GM12878 (cell line): ENCODE measurements at regions not wholly inside any gene's neighbourhood (a gene's known extent, or its start where the extent isn't known, plus 50 kb on each side); places are given as distances from the start of the nearest gene placed in this dataset.

Experiments
- ATAC-seq: fragments of 200-7000 bp; cut with Tn5 transposase; 3 replicates; pipeline ENCODE4 v1.9.1; 2020; ENCODE audit warnings: mild to moderate bottlenecking, moderate library complexity
- BruUV-seq: library from RNA; stranded (reverse); fragments of 400-500 nt; replicated peaks from 2 replicates; lab custom pipeline; 2021; lab: Mats Ljungman, UMichigan
- CTCF ChIA-PET: fragments of 300-600 bp; sonication (Branson Sonifier 250); formaldehyde crosslinking; extraction: SDS; loops from one replicate; lab custom pipeline; 2021; ENCODE audit warnings: inconsistent platforms; lab: Yijun Ruan, JAX
- POLR2A ChIA-PET: fragments of 350-600 bp; formaldehyde crosslinking; extraction: SDS; loops from one replicate; lab custom pipeline; 2021; ENCODE audit warnings: inconsistent platforms; lab: Charles Lee
- RAD21 ChIA-PET: fragments of 300-600 bp; sonication (Branson Sonifier 250); formaldehyde crosslinking; loops from one replicate; lab custom pipeline; 2023; ENCODE audit warnings: antibody characterized with exemption; ENCODE audit not compliant: unreplicated experiment; lab: Charles Lee
- SMC1A ChIA-PET: fragments of 300-600 bp; sonication (Branson Sonifier 250); formaldehyde crosslinking; loops from one replicate; lab custom pipeline; 2023; ENCODE audit not compliant: unreplicated experiment, uncharacterized antibody; lab: Charles Lee
- DNase-seq: peaks from one replicate; pipeline ENCODE4 v3.0.0-alpha.2; 2011; ENCODE audit warnings: low read depth, low spot score
- FAIRE-seq: peaks from 3 replicates; lab custom pipeline; 2011; peaks lifted over from hg19 to GRCh38; lab: Jason Lieb, UNC
- H2AFZ ChIP-seq: 2 replicates; pipeline ENCODE4 v1.6.0; 2011; ENCODE audit warnings: low read depth, low read length, control low read depth; ENCODE audit not compliant: control insufficient read depth
- H3K27ac ChIP-seq: 2 replicates; pipeline ENCODE4 v1.5.1; 2011; ENCODE audit warnings: control low read depth; ENCODE audit not compliant: control insufficient read depth, insufficient read depth
- H3K27me3 ChIP-seq, 2 experiments: replicated peaks in 1 of 2; 2 replicates each; pipeline versions ENCODE4 v1.6.0 to v1.6.1; 2011; ENCODE audit warnings: low read length in 1 of 2; ENCODE audit not compliant: control insufficient read depth in 2 of 2, insufficient read depth in 2 of 2
- H3K36me3 ChIP-seq, 2 experiments: 2 replicates each; pipeline ENCODE4 v1.5.1; 2011; ENCODE audit warnings: low read length in 1 of 2; ENCODE audit not compliant: control insufficient read depth in 2 of 2, insufficient read depth in 2 of 2
- H3K4me1 ChIP-seq: 2 replicates; pipeline ENCODE4 v1.6.1; 2011; ENCODE audit warnings: mild to moderate bottlenecking, low read length, moderate library complexity, mixed read lengths; ENCODE audit not compliant: control insufficient read depth, insufficient read depth
- H3K4me2 ChIP-seq: 2 replicates; pipeline ENCODE4 v1.6.0; 2011; ENCODE audit warnings: control low read depth; ENCODE audit not compliant: control insufficient read depth, insufficient read depth
- H3K4me3 ChIP-seq: fragments of 200-600 bp; sonication (generic); 2 replicates; pipeline ENCODE4 v1.5.1; 2016
- H3K79me2 ChIP-seq: 2 replicates; pipeline ENCODE4 v1.6.0; 2011; ENCODE audit warnings: low read length; ENCODE audit not compliant: control insufficient read depth, insufficient read depth
- H3K9ac ChIP-seq: 2 replicates; pipeline ENCODE4 v1.8.0; 2011; ENCODE audit warnings: low read length, control low read depth, mixed read lengths; ENCODE audit not compliant: control insufficient read depth, insufficient read depth
- H3K9me3 ChIP-seq: replicated peaks from 3 replicates; pipeline ENCODE4 v1.5.1; 2011; ENCODE audit warnings: mild to moderate bottlenecking, low read length; ENCODE audit not compliant: control insufficient read depth, insufficient read depth
- H4K20me1 ChIP-seq: 2 replicates; pipeline ENCODE4 v1.6.0; 2011; ENCODE audit not compliant: control insufficient read depth, insufficient read depth
- ATF3 ChIP-seq: IDR thresholded peaks from 2 replicates; pipeline ENCODE4 v1.6.1; 2011; ENCODE audit warnings: low read depth, mild to moderate bottlenecking, low read length, moderate library complexity, borderline replicate concordance; ENCODE audit errors: extremely low read depth
- ELK1 ChIP-seq: IDR thresholded peaks from 2 replicates; pipeline ENCODE4 v1.6.1; 2012; ENCODE audit warnings: low read depth, low read length, improper control_type of control experiment
- NR2C2 ChIP-seq: IDR thresholded peaks from 2 replicates; pipeline ENCODE4 v1.6.1; 2011; ENCODE audit warnings: borderline replicate concordance, low read depth; ENCODE audit not compliant: control insufficient read depth, insufficient read length
- SUZ12 ChIP-seq: fragments of 200-600 bp; sonication (generic); IDR thresholded peaks from one replicate; pipeline ENCODE4 v1.6.1; 2018; ENCODE audit warnings: antibody characterized with exemption, mild to moderate bottlenecking; ENCODE audit not compliant: unreplicated experiment
- ZBTB11 ChIP-seq: fragments of 450-650 bp; formaldehyde crosslinking; IDR thresholded peaks from 2 replicates; pipeline ENCODE4 v1.5.0; 2022; ENCODE audit warnings: mild to moderate bottlenecking, missing genetic modification characterization
- ZNF217 ChIP-seq: fragments of 450-650 bp; IDR thresholded peaks from 2 replicates; pipeline ENCODE4 v1.6.1; 2017; ENCODE audit warnings: antibody characterized with exemption, mild to moderate bottlenecking
- WGBS: methylation state at CpG from one replicate; pipeline ENCODE4 v1.1.6; 2016; ENCODE audit warnings: low lambda C conversion rate; ENCODE audit not compliant: insufficient replicate concordance, insufficient coverage; ENCODE audit errors: missing lambda C conversion rate; 5-methylcytosine and 5-hydroxymethylcytosine counted together
- in situ Hi-C: fragments of 300-500 bp; cut with MboI; formaldehyde crosslinking; loops from 9 replicates; pipeline ENCODE4 v1.14.3; 2018; ENCODE audit warnings: mixed read lengths
- intact Hi-C: fragments of 100-400 bp; cut with micrococcal nuclease; formaldehyde crosslinking; loops from one replicate; pipeline ENCODE4 v1.14.2; 2022; ENCODE audit not compliant: unreplicated experiment

GRCh38 chr4:3689576-3690550, 76.3 kb upstream of the ADRA2C start:
- DNase-seq (no peak), ATAC-seq (no peak), FAIRE-seq (no peak)
- H2AFZ ChIP-seq: no peak overlapping the region
- no peaks in the 10 kb centered on the region for H3K4me1 ChIP-seq
- BruUV-seq: no TSS peak
- H3K4me2 ChIP-seq: no peak overlapping the region
- SMC1A ChIA-PET: no interaction called here
- WGBS: 38% methylated on average over 40 of the region's 41 CpGs
- POLR2A ChIA-PET: no interaction called here
- RAD21 ChIA-PET: no interaction called here
- in situ Hi-C loops: no loop called here
- H3K27me3 ChIP-seq: no peaks in the 10 kb centered on the region; a peak in 1 of 4 replicates
- TF ChIP-seq NR2C2 (no peak), ZBTB11 (CRISPR knock-in tag) (no peak), ZNF217 (no peak), SUZ12 (no peak), ELK1 (no peak), ATF3 (no peak)
- no peak overlapping the region for H3K9ac ChIP-seq
- no peak overlapping the region for H3K27ac ChIP-seq
- no peaks in the 10 kb centered on the region for H4K20me1 ChIP-seq
- H3K9me3 ChIP-seq: no peaks in the 10 kb centered on the region
- CTCF ChIA-PET: no interaction called here
- no peaks in the 10 kb centered on the region for H3K36me3 ChIP-seq
- no peaks in the 10 kb centered on the region for H3K79me2 ChIP-seq
- H3K4me3 ChIP-seq: no peak overlapping the region
- intact Hi-C loops: no loop called here
